GM21717 (cell line): ENCODE measurements at regions not wholly inside any gene's neighbourhood (a gene's known extent, or its start where the extent isn't known, plus 50 kb on each side); places are given as distances from the start of the nearest gene placed in this dataset.
"Not testable (repeated sequence)": the region's sequence is repeated elsewhere in the genome, so short reads cannot be mapped to it uniquely, and the experiment has no call there.

ENCODE experiments used
- ATAC-seq: cut with Tn5 transposase; IDR thresholded peaks from one replicate; pipeline ENCODE4 v1.9.1; 2021; ENCODE audit warnings: mild to moderate bottlenecking, moderate library complexity; ENCODE audit not compliant: unreplicated experiment

GRCh38 chr3:125791021-125791420, 178.0 kb upstream of the ROPN1B start:
- not testable (repeated sequence) for ATAC-seq

- not testable (repeated sequence) for ATAC-seq
These were observed 159.0 kb upstream of the ROPN1B start for GRCh38 chr3:125810010-125810409.

DNA sequence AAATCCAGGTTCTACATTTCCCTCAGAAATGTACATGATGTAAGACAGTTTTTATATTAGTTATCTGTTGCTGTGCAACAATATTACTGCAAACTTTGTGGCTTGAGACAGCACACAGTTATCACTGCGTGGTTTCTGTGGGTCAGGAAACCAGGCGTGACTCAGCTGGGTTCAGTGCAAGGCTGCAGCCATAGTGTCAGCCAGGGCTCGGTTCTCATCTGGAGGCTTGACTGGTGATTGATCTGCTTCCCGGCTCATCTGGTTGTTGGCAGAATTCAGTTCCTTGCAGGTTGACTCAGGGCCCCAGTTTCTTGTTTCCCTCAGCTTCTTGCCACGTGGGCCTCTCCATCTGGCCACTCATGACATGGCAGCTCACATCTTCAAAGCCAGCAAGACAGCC, 146.8 kb upstream of the ROPN1B start:
- not testable (repeated sequence) for ATAC-seq

- not testable (repeated sequence) for ATAC-seq
These were observed 137.8 kb upstream of the ROPN1B start for GRCh38 chr3:125831005-125831750.

- not testable (repeated sequence) for ATAC-seq
These were observed 133.4 kb upstream of the ROPN1B start for GRCh38 chr3:125835562-125835961.

DNA sequence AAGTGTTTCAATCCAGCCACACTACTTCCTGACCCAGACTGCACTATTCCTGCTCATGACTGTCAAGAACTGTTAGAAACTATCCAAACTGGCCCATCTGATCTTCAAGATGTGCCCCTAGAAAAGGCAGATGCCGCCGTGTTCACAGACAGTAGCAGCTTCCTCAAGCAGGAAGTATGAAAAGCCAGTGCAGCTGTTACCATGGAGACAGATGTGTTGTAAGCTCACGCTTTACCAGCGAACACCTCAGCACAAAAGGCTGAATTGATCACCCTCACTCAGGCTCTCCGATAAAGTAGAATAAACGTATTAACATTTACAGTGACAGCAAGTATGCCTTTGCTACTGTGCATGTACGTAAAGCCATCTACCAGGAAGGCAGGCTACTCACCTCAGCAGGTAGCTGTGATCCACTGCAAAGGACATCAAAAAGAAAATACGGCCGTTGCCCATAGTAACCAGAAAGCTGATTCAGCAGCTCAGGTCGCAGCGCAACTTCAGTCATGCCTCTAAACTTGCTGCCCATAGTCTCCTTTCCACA, 132.9 kb upstream of the ROPN1B start:
- ATAC-seq = not testable (repeated sequence)

GRCh38 chr3:125836786-125837185, 132.2 kb upstream of the ROPN1B start:
- ATAC-seq = not testable (repeated sequence)

DNA sequence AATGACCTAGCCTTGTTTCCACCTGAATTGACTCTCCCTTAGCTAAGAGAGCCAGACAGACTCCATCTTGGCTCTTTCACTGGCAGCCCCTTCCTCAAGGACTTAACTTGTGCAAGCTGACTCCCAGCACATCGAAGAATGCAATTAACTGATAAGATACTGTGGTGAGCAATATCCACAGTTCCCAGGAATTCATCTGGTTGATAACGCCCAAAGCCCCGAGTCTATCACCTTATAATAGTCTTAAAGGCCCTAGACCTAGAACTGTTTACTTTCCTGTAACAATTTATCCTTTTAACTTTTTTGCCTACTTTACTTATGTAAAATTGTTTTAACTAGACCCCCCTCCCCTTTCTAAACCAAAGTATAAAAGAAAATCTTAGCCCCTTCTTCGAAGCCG, 130.1 kb upstream of the ROPN1B start:
- not testable (repeated sequence) for ATAC-seq

DNA sequence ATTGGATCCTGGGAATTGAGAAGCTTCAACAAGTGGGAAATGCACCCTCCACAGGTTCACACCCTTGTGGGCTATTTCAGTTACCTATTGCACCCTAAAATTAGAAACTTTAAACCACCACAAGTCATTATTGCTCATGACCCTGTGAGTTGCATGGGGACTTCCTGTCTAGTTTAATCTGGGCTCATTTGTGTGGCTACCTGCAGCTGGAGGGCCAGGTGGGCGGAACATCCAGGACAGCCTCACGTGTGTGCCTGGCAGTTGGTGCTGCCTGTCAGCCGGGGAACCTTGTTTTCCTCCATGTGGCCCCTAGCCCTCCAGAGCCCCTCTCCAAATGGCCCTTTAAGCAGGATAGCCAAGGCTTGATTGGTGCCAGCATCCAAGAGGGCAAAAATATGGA, 128.5 kb upstream of the ROPN1B start:
- ATAC-seq = not testable (repeated sequence)

DNA sequence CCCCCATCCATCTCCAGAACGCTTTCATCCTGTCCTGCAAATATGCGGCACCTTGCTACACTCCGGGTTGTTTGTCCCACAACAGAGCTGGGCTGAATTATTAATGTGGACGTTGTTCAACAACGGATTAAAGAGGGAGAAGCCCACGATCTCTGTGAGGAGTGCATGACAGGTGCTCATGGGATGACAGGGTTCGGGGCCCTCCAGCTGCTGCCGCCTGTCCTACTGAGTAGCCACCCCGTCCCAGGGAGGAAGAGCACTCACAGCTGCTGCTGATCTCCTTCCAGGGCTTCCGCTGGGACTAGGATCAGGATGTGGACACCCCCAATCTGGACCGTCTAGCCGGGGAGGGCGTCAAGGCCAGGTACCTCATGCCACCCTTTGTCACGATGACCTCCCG, 121.0 kb upstream of the ROPN1B start:
- not testable (repeated sequence) for ATAC-seq

GRCh38 chr3:125855006-125855405, 114.0 kb upstream of the ROPN1B start:
- not testable (repeated sequence) for ATAC-seq

DNA sequence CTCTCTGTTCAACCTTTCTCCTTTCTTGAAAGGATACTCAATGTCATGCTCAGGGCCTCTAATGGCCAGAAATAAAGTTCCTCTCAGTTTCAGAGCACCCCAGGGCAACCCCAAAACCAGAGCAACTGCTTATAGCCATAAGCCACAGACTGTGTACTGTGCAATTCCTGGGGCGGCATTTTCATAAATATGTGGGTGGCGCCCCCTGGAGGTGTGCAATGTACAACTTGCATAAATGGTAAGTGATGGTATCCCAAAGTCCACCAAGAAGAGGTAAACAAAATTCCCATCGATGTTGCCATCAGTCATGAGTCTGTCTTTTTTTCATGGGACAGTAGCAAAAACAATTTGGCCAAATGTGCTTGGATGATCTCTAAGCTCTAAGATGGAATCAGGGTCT, 108.4 kb upstream of the ROPN1B start:
- not testable (repeated sequence) for ATAC-seq

DNA sequence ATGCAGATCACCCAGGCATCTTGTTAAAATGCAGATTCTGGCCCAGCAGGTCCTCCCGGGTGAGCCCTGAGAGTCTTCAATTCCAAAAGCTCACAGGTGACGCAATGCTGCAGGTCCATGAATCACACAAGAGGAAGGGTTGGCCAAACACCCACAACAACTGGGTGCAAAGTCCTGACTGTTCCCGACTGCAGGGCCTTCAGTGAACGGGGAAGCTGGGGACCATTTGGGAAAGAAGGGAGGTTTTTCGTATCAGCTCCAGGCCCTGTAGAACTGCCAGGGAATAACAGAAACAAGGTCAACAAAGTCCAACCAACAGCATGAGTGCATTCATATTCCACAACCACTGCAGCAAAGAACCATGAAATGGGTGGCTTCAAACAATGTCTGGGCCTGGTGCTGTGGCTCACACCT, 106.1 kb upstream of the ROPN1B start:
- ATAC-seq = not testable (repeated sequence)

GRCh38 chr3:125864532-125864931, 104.4 kb upstream of the ROPN1B start:
- not testable (repeated sequence) for ATAC-seq

DNA sequence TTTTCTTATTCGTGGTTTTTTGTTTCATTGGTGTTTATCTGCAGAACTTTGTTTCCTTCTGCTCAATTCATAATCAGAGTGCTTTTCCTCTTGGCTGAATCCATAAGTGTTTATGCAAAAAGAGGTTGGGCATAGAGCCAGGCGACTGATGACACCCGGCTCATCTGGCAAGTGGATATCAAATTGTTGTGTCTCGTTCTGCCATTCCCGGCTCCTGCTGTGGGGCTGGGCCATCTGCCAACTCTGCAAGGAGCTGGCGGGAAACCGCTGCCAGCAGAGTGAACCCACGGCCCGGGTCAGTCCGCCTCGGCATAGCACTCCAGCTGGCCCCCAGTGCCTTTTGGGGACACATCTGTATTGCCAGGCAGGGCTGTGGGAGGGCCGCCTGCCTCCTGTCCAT, 83.0 kb upstream of the ROPN1B start:
- ATAC-seq = not testable (repeated sequence)

DNA sequence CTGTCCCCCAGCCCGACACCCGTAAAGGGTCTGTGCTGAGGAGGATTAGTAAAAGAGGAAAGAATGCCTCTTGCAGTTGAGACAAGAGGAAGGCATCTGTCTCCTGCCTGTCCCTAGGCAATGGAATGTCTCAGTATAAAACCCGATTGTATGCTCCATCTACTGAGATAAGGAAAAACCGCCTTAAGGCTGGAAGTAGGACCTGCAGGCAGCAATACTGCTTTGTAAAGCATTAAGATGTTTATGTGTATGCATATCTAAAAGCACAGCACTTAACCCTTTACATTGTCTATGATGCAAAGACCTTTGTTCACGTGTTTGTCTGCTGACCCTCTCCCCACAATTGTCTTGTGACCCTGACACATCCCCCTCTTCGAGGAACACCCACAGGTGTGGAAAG, 69.8 kb upstream of the ROPN1B start:
- ATAC-seq = not testable (repeated sequence)

- not testable (repeated sequence) for ATAC-seq
These were observed 67.5 kb upstream of the ROPN1B start for GRCh38 chr3:125901473-125901872.

GRCh38 chr3:125903780-125904455, 65.1 kb upstream of the ROPN1B start:
- not testable (repeated sequence) for ATAC-seq

GRCh38 chr3:125907279-125907678, 61.7 kb upstream of the ROPN1B start:
- not testable (repeated sequence) for ATAC-seq

- ATAC-seq = not testable (repeated sequence)
These were observed 58.1 kb upstream of the ROPN1B start for GRCh38 chr3:125910851-125911250.

- not testable (repeated sequence) for ATAC-seq
These were observed 54.2 kb upstream of the ROPN1B start for GRCh38 chr3:125914608-125915436.
